HG02870 (cell line): ENCODE measurements at regions not wholly inside any gene's neighbourhood (a gene's known extent, or its start where the extent isn't known, plus 50 kb on each side); places are given as distances from the start of the nearest gene placed in this dataset.

Source experiments
- ATAC-seq: cut with Tn5 transposase; IDR thresholded peaks from one replicate; pipeline ENCODE4 v1.9.1; 2021; ENCODE audit warnings: mild to moderate bottlenecking, moderate library complexity; ENCODE audit not compliant: unreplicated experiment

- ATAC-seq = no peak
Measured at GRCh38 chr2:136407952-136408318, 290.0 kb upstream of the CXCR4 start.

- ATAC-seq = no peak
Measured at GRCh38 chr2:136407117-136407951, 289.4 kb upstream of the CXCR4 start.

- no peak for ATAC-seq
Measured at GRCh38 chr2:136404925-136405324, 287.0 kb upstream of the CXCR4 start.

- no peak for ATAC-seq
Measured at GRCh38 chr2:136404176-136404575, 286.2 kb upstream of the CXCR4 start.

- ATAC-seq = no peak
Measured at GRCh38 chr2:136402281-136402680, 284.3 kb upstream of the CXCR4 start.

GRCh38 chr2:136399667-136400289 lies 281.8 kb upstream of the CXCR4 start:
- no peak for ATAC-seq

- no peak for ATAC-seq
Measured at GRCh38 chr2:136395582-136395981, 277.6 kb upstream of the CXCR4 start.

GRCh38 chr2:136394136-136395060 lies 276.4 kb upstream of the CXCR4 start:
- peak; percentile 84 for ATAC-seq

- no peak for ATAC-seq
Measured at GRCh38 chr2:136393514-136393913, 275.6 kb upstream of the CXCR4 start.

GRCh38 chr2:136392897-136393505 lies 275.1 kb upstream of the CXCR4 start:
- ATAC-seq = no peak

GRCh38 chr2:136389809-136390208 lies 271.9 kb upstream of the CXCR4 start:
- peak; percentile 68 for ATAC-seq

- no peak for ATAC-seq
Measured at GRCh38 chr2:136386046-136386445, 268.1 kb upstream of the CXCR4 start.

- ATAC-seq = peak; percentile 43
Measured at GRCh38 chr2:136384531-136385303, 266.8 kb upstream of the CXCR4 start.

- no peak for ATAC-seq
Measured at GRCh38 chr2:136383167-136383566, 265.2 kb upstream of the CXCR4 start.

GRCh38 chr2:136381722-136382633 lies 264.0 kb upstream of the CXCR4 start:
- ATAC-seq = peak; percentile 82

- ATAC-seq = no peak
Measured at GRCh38 chr2:136381245-136381644, 263.3 kb upstream of the CXCR4 start.

GRCh38 chr2:136378712-136379595 lies 261.0 kb upstream of the CXCR4 start:
- ATAC-seq = no peak
